ENCODE measurements at regions not wholly inside any gene's neighbourhood (a gene's known extent, or its start where the extent isn't known, plus 50 kb on each side); places are given as distances from the start of the nearest gene placed in this dataset.

DNA sequence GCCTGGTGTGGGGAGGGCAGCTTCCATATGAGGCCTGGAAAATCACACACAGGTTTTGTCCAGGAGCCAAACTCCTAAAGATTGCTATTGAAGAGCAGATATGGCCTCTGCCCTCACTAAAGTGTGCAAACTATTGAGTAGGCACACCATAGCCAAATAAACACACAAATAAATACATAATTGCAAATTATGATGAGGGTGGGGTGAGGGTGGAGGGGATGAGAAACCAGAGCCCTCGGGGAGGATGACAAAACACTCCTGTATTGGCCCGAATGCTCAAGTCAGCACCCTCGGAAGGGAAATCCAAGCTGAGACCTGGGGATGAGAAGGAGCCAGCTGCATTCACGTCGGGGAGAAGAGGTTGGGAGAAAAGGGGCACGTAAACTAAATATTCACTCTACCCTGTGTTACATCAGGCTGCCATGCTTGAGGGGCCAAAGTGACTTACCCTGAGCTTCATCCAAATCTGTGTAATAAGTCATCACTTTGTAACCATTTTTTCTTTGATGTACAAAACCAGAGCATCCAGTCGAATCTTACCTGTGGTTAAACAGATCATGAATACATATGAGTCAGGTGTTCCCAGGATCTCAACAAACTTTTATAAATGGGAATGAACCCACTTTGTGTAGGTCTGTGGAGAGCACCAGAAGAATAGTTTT, 73.9 kb upstream of the PCSK1 start:
- TF ChIP-seq, protein P1, sequence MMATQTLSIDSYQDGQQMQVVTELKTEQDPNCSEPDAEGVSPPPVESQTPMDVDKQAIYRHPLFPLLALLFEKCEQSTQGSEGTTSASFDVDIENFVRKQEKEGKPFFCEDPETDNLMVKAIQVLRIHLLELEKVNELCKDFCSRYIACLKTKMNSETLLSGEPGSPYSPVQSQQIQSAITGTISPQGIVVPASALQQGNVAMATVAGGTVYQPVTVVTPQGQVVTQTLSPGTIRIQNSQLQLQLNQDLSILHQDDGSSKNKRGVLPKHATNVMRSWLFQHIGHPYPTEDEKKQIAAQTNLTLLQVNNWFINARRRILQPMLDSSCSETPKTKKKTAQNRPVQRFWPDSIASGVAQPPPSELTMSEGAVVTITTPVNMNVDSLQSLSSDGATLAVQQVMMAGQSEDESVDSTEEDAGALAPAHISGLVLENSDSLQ (IDR thresholded peaks at IDR 0.05): no peak
- no peak for TF ChIP-seq HDGF (IDR thresholded peaks at IDR 0.05; ENCODE audit: borderline replicate concordance)
- TF ChIP-seq CTBP1 (IDR thresholded peaks at IDR 0.05; ENCODE audit: borderline replicate concordance): no peak
- TF ChIP-seq SP1 (IDR thresholded peaks at IDR 0.05): no peak
- TF ChIP-seq NFRKB (IDR thresholded peaks at IDR 0.05): no peak

Data from HEK293T (cell line).